ENCODE measurements at regions not wholly inside any gene's neighbourhood (a gene's known extent, or its start where the extent isn't known, plus 50 kb on each side); places are given as distances from the start of the nearest gene placed in this dataset.

DNA sequence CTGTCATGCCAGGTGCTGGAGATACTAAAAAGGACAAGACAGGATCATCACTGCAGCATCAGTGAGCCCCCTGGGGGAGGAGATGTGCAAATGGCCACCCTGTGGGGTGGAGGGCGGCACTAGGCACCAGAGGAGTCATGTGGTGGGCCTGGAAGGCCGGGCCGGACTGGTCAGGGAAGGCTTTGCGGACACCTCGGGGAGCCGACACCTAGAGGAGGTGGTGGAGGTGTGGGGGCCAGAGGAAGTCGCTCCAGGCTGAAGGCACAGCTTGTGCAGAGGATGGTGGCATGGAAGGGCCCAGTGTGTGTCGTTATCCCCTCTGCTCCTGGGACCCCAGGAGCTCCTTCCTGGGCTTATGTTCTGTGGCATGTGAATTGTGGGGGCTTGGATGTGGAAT lies 437.7 kb downstream of the RPS24 start:
- no peak for TF ChIP-seq ZFX (IDR thresholded peaks at IDR 0.05; ENCODE audit: borderline replicate concordance)
- TF ChIP-seq, protein P1, sequence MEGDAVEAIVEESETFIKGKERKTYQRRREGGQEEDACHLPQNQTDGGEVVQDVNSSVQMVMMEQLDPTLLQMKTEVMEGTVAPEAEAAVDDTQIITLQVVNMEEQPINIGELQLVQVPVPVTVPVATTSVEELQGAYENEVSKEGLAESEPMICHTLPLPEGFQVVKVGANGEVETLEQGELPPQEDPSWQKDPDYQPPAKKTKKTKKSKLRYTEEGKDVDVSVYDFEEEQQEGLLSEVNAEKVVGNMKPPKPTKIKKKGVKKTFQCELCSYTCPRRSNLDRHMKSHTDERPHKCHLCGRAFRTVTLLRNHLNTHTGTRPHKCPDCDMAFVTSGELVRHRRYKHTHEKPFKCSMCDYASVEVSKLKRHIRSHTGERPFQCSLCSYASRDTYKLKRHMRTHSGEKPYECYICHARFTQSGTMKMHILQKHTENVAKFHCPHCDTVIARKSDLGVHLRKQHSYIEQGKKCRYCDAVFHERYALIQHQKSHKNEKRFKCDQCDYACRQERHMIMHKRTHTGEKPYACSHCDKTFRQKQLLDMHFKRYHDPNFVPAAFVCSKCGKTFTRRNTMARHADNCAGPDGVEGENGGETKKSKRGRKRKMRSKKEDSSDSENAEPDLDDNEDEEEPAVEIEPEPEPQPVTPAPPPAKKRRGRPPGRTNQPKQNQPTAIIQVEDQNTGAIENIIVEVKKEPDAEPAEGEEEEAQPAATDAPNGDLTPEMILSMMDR (IDR thresholded peaks at IDR 0.05), result no peak
- H3K27ac ChIP-seq, result no peak overlapping the region

DNA sequence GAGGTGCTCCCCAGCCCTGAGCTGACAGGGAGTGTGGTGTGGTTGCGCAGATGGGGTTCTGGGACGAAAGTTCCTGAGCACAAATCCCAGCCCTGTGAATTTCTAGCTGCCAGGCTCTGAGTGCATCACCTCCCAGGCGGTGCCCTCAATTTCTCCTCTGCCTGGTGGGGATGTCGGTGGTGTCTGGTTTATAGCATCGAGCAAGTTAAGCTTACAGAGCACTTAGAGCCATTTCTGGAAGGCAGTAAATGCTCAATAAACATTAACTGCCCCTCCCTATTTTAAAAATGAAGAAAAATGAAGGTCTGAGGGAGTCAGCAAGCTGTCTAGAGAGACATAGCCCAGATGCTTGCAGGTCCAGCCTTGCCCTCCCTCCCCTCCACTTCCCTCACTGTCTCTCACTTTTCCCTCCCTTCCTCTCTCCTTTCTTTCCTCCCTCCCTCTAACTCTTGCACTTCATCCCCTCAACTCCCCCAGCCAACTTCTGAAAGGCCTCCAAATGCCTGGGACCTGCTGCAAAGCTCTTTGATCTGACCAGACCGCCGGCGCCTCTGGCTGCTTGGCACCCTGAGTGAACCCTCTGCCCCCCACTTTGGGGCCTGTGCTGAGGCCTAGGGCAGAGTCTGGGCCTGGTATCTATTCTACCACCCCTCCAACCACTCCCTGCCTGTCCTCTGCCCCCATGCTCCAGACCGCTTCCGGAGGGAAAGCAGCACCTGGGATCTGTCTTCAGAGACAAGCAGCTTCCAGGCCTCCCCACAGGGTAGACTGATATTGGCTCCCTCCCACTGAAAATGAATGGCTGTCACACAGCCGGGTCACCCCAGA lies 438.3 kb downstream of the RPS24 start:
- no peak overlapping the region for H3K27ac ChIP-seq
- TF ChIP-seq ZFX (IDR thresholded peaks at IDR 0.05; ENCODE audit: borderline replicate concordance), result no peak
- TF ChIP-seq, protein P1 (IDR thresholded peaks at IDR 0.05), result no peak

DNA sequence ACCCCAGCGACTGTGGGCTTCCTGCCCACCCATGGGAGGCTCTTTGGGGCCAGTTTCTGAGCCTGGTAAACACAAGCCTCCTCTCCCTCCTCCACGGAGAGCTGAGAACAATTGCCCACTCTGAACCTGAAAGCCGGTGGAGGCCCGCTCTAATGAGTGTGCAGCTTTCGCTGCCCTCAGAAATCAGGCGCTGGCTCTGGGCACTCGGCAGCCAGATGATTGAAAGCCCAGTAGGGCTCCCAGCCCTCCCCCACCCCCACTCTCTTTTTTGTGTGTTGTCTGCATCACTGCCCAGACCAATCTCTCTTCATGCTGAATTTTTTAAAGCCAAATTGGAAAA lies 438.9 kb downstream of the RPS24 start:
- H3K27ac ChIP-seq, result no peak overlapping the region
- TF ChIP-seq ZFX (IDR thresholded peaks at IDR 0.05; ENCODE audit: borderline replicate concordance), result no peak
- TF ChIP-seq, protein P1 (IDR thresholded peaks at IDR 0.05), result no peak

DNA sequence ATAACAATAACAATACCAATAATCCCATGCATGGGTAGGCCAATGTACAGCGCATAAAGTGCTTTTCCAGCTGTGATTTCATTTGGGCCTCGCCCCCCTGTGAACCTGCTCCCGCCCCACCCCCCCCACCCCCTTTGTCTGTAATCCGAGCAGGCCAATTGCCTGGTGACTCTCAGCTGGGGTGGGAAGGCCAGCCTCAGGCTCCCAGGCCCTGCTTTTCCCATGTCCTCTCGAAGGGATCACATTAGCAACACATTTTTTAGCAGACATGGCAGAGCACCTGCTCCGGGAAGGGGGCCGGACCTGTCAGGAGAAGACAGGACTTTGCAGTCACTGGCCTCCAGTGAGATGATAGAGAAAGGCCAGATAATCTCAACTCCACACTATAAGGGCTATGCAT lies 439.3 kb downstream of the RPS24 start:
- H3K27ac ChIP-seq, result no peak overlapping the region
- TF ChIP-seq, protein P1 (IDR thresholded peaks at IDR 0.05), result no peak
- TF ChIP-seq ZFX (IDR thresholded peaks at IDR 0.05; ENCODE audit: borderline replicate concordance), result no peak

DNA sequence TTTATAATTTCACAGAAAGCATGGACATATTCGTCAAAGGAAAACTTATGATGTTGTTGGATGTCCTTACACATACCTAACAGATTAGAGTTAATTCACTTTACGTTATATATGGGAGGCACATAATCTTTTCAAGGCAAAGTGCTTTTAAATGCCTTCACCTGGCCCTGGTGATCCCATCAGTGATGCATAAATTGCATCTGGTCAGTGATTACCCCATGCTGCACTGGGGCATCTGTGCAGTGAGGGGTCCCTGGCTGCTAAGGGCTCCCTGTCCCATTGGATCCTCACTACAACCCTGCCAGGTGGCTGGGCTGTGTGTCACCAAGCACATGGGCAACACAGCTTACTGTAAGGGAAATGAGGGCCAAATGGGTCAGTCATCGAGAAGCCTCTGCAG lies 441.1 kb downstream of the RPS24 start:
- TF ChIP-seq ZFX (IDR thresholded peaks at IDR 0.05; ENCODE audit: borderline replicate concordance), result no peak
- TF ChIP-seq, protein P1 (IDR thresholded peaks at IDR 0.05), result no peak
- no peak overlapping the region for H3K27ac ChIP-seq

DNA sequence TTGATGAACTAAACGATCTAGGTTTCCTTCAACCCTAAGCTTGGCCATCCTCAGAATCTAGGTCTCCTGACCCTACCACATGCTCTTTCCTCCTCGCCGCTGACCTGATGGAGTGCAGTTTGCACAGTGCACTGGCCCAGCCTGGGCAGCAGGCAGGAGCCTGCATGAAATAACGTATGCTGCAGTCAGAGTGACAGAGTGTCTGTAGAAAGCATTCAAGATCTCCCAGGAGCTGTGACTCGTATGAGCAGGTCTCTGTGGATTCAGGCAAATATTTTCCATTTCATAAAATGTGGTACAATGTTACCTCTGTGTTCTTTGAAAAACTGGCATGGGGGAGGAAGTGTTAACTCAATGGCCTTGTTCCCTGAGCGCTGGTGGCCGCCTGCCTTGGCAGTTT lies 441.8 kb downstream of the RPS24 start:
- no peak for TF ChIP-seq ZFX (IDR thresholded peaks at IDR 0.05; ENCODE audit: borderline replicate concordance)
- TF ChIP-seq, protein P1 (IDR thresholded peaks at IDR 0.05), result no peak
- H3K27ac ChIP-seq, result no peak overlapping the region

DNA sequence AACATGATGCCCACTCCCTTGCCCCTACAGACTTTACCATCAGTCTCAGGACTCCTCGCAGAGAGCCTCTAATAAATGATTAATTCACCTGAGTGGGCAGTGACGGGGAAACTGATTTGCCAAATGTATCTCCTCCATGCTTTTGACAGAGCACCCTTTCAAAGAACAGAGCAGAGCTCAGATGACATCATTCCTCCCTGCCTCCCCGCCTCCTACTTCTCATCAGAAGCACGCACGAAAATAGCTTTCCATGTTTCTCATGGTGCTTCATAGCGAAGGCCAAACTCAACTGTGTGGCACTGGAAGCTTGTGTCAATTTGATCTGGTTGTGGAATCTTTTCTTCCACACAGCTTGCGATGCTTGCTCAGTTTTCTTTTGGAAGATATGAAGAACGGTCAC lies 442.5 kb downstream of the RPS24 start:
- TF ChIP-seq, protein P1 (IDR thresholded peaks at IDR 0.05), result no peak
- TF ChIP-seq ZFX (IDR thresholded peaks at IDR 0.05; ENCODE audit: borderline replicate concordance), result no peak
- H3K27ac ChIP-seq, result no peak overlapping the region

Measured in 22Rv1 (cell line).